Psoas muscle (tissue), 7 donors: ENCODE measurements at regions not wholly inside any gene's neighbourhood (a gene's known extent, or its start where the extent isn't known, plus 50 kb on each side); places are given as distances from the start of the nearest gene placed in this dataset.

ENCODE experiments used
- ATAC-seq, 4 donors: fragments of 200-7000 bp; cut with Tn5 transposase; one replicate each; pipeline ENCODE4 v1.9.1; 2020; ENCODE audit warnings: moderate library complexity in 3 of 4, mild to moderate bottlenecking in 2 of 4
- DNase-seq, 2 donors: peaks; one replicate each; pipeline ENCODE4 v3.0.0-alpha.2; 2020
- H3K27ac ChIP-seq: fragments of 200-600 bp; one replicate; pipeline ENCODE4 v1.8.0; 2022
- H3K27me3 ChIP-seq, 3 donors: fragments of 200-600 bp in 1 of 3; one replicate each; pipeline versions ENCODE4 v1.6.1 to v1.8.0; 2013 to 2022; ENCODE audit warnings: low read length in 2 of 3, mild to moderate bottlenecking in 2 of 3, moderate library complexity in 1 of 3; ENCODE audit not compliant: insufficient read depth in 3 of 3
- H3K36me3 ChIP-seq, 2 donors: fragments of 200-600 bp in 1 of 2; one replicate each; pipeline versions ENCODE4 v1.6.1 to v1.8.0; 2013 to 2022; ENCODE audit warnings: low read depth in 1 of 2, mild to moderate bottlenecking in 1 of 2, moderate library complexity in 1 of 2; ENCODE audit not compliant: insufficient read depth in 1 of 2
- H3K4me1 ChIP-seq: fragments of 200-600 bp; one replicate; pipeline ENCODE4 v1.8.0; 2022
- H3K4me3 ChIP-seq: fragments of 200-600 bp; one replicate; pipeline ENCODE4 v1.8.0; 2022; ENCODE audit warnings: mild to moderate bottlenecking
- H3K9me3 ChIP-seq: fragments of 200-600 bp; one replicate; pipeline ENCODE4 v1.8.0; 2022
- CTCF ChIP-seq: fragments of 200-600 bp; IDR thresholded peaks from one replicate; pipeline ENCODE4 v1.8.0; 2022; ENCODE audit warnings: antibody characterized with exemption
- WGBS, 3 donors: extraction: QIAGEN DNeasy Blood & Tissue Kit; methylation state at CpG; one replicate each; pipeline versions ENCODE4 v1.1.6 to v1.1.7; 2013; 5-methylcytosine and 5-hydroxymethylcytosine counted together
- intact Hi-C, 2 donors: fragments of 100-400 bp; cut with DNase I; formaldehyde crosslinking; loops; one replicate each; pipeline versions ENCODE4 v1.11.0 to v1.14.2; 2022
- donor health status: healthy with polysubstance abuse.
- donor health status: DM: no; HTN: no; CAD: no; lungs with moderate emphysema.
- donor health status: Bipolar disorder and iron deficiency.
- donor health status: healthy.
- donor health status: DM: yes; HTN: yes; CAD: no.
- donor health status: DM: no; HTN: no; CAD: no.
- donor health status: DM: yes; HTN: yes; CAD: no.

DNA sequence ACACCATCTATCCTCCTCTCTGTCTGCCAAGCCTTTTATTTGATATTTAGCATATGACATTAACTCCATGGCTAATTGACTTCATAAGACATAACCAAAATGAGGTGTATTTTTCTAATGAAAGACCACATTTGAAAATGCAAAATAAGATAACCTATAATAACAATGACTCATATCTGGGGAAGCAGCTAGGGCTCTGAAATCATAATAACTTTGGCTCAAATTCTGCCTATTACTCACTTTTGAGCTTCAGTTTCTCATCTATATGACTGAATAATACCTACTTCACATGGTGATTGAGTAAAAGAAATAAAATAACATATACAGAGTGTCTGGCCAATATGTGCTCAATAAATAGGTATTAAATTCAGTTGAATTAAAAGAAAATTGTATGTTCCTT is 1419.8 kb upstream of the TENM4 start:
- Histone ChIP-seq H3K36me3 (no peaks in the 10 kb centered on the region), H3K9me3 (no peaks in the 10 kb centered on the region), H3K4me3 (no peak overlapping the region), H3K4me1 (no peaks in the 10 kb centered on the region), H3K27me3 (no peaks in the 10 kb centered on the region), H3K27ac (no peak overlapping the region)
- TF ChIP-seq CTCF, result no peak
- no peak for DNase-seq
- intact Hi-C loops, result no loop called here
- ATAC-seq, result no peak

- intact Hi-C loops, result no loop called here
- H3K36me3 ChIP-seq, result no peaks in the 10 kb centered on the region
- no peak overlapping the region for H3K4me3 ChIP-seq
- H3K4me1 ChIP-seq, result no peaks in the 10 kb centered on the region
- 64 to 65% (median 64%) methylated on average over 1 of the region's 1 CpG for WGBS, 3 donors
- ATAC-seq (no peak), DNase-seq (no peak)
- no peak overlapping the region for H3K27ac ChIP-seq
- H3K27me3 ChIP-seq, result no peaks in the 10 kb centered on the region
- TF ChIP-seq CTCF, result no peak
- no peaks in the 10 kb centered on the region for H3K9me3 ChIP-seq
Measured at GRCh38 chr11:80856066-80856465, 1415.2 kb upstream of the TENM4 start.

DNA sequence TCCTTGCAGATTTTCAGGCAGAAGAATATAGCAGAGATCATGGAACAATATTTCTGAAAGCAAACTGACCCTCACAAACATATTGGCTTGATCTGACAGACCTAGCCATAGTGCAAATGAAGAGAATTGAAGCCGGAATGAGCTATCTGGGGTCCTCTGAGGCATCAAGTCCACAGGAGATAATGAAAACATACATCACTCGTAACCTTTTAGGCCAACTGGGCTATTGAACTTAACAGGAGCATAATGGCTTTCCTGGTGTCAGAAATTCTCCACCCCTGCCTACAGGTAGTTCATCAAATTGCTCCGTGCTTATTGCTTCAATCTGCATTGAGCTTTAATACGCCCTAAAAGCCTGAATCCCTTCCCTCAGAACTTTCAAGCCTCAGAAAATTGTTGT is 1414.6 kb upstream of the TENM4 start:
- TF ChIP-seq CTCF, result no peak
- intact Hi-C loops, result no loop called here
- H3K9me3 ChIP-seq, result no peaks in the 10 kb centered on the region
- no peaks in the 10 kb centered on the region for H3K27me3 ChIP-seq
- H3K27ac ChIP-seq, result no peak overlapping the region
- no peaks in the 10 kb centered on the region for H3K4me1 ChIP-seq
- ATAC-seq (no peak), DNase-seq (no peak)
- WGBS, 3 donors, result 71 to 84% (median 79%) methylated on average over 4 of the region's 4 CpGs
- no peak overlapping the region for H3K4me3 ChIP-seq
- no peaks in the 10 kb centered on the region for H3K36me3 ChIP-seq

DNA sequence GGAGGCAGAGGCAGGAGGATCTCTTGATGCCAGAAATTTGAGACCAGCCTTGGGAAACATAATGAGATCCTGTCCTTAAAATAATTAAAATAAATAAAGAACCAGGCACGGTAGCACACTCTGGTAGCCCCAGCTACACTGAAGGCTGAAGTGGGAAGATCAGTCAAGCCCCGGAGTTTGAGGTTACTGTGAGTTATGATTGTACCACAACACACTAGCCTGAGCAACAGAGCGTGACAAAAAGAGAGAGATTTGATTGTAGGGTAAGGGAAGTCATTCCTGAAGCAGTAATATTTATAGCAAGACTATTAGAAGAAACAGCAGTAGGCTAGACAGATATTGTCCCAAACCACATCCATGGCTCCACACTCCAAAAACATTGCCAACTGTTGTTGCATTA is 1408.4 kb upstream of the TENM4 start:
- Histone ChIP-seq H3K4me1 (no peaks in the 10 kb centered on the region), H3K27me3 (no peaks in the 10 kb centered on the region), H3K36me3 (no peaks in the 10 kb centered on the region), H3K9me3 (no peaks in the 10 kb centered on the region), H3K27ac (no peak overlapping the region), H3K4me3 (no peak overlapping the region)
- ATAC-seq (no peak), DNase-seq (no peak)
- TF ChIP-seq CTCF, result no peak
- WGBS, 3 donors, result 61 to 70% (median 68%) methylated on average over 3 of the region's 3 CpGs
- intact Hi-C loops, result no loop called here

- no peak for ATAC-seq
- H3K9me3 ChIP-seq, result no peaks in the 10 kb centered on the region
- H3K27me3 ChIP-seq, result no peaks in the 10 kb centered on the region
- no peak overlapping the region for H3K4me3 ChIP-seq
- no peaks in the 10 kb centered on the region for H3K4me1 ChIP-seq
- no peak for TF ChIP-seq CTCF
- H3K36me3 ChIP-seq, result no peaks in the 10 kb centered on the region
- intact Hi-C loops, result no loop called here
- H3K27ac ChIP-seq, result no peak overlapping the region
- DNase-seq, result no peak
- WGBS, 3 donors, result 74 to 89% (median 89%) methylated on average over 3 of the region's 3 CpGs
Measured at GRCh38 chr11:80846979-80847378, 1406.1 kb upstream of the TENM4 start.
